22Rv1 (cell line): ENCODE measurements at regions not wholly inside any gene's neighbourhood (a gene's known extent, or its start where the extent isn't known, plus 50 kb on each side); places are given as distances from the start of the nearest gene placed in this dataset.

Experiments
- H3K27ac ChIP-seq: fragments of 450-650 bp; 2 replicates; pipeline ENCODE4 v1.5.1; 2017
- ZFX ChIP-seq: fragments of 450-650 bp; IDR thresholded peaks from 2 replicates; pipeline ENCODE4 v1.6.1; 2017; ENCODE audit warnings: antibody characterized with exemption, borderline replicate concordance
- TF ChIP-seq, protein P1 (sequence below): fragments of 450-650 bp; IDR thresholded peaks from 2 replicates; pipeline ENCODE4 v1.5.1; 2017; ENCODE audit warnings: mild to moderate bottlenecking

DNA sequence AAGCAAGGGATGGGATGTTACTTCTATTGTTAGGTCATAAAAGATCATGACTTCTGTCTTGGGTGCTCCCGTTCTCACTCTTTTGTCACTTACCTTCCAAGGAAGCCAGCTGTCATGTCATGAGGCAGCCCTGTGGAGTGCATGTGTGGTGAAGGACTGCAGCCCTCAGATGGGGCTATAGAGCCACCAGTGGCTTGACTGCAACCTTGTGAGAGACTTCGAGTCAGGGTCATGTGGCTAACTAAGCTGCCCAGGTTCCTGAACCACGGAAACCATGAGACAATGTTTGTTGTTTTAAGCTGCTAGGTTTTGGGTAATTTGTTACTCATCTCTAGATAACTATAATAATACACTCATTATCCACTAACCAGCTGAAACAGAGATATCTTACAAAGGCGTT, 477.1 kb downstream of the BTBD3 start:
- H3K27ac ChIP-seq: no peak overlapping the region
- TF ChIP-seq ZFX: no peak
- TF ChIP-seq, protein P1, sequence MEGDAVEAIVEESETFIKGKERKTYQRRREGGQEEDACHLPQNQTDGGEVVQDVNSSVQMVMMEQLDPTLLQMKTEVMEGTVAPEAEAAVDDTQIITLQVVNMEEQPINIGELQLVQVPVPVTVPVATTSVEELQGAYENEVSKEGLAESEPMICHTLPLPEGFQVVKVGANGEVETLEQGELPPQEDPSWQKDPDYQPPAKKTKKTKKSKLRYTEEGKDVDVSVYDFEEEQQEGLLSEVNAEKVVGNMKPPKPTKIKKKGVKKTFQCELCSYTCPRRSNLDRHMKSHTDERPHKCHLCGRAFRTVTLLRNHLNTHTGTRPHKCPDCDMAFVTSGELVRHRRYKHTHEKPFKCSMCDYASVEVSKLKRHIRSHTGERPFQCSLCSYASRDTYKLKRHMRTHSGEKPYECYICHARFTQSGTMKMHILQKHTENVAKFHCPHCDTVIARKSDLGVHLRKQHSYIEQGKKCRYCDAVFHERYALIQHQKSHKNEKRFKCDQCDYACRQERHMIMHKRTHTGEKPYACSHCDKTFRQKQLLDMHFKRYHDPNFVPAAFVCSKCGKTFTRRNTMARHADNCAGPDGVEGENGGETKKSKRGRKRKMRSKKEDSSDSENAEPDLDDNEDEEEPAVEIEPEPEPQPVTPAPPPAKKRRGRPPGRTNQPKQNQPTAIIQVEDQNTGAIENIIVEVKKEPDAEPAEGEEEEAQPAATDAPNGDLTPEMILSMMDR: no peak

DNA sequence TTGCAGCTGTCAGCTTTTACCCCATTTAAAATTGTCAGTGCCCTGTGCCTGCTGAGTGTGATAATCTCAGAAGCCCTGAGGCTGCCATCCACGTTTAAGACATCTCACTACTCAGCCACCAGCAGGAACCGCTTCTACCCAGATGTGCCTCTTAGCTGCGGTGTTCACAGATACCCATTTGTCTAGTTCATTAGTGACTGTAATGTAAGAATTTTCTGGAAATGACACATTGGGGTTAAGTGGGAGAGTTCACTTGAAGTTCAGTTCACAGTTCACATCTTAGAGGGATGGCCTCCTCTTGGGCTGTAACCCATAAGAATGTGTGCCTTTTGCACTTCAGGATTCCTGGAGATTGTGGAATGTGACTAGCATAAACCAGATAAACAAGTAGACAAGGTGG, 477.7 kb downstream of the BTBD3 start:
- H3K27ac ChIP-seq: no peak overlapping the region
- TF ChIP-seq, protein P1: no peak
- TF ChIP-seq ZFX: no peak

DNA sequence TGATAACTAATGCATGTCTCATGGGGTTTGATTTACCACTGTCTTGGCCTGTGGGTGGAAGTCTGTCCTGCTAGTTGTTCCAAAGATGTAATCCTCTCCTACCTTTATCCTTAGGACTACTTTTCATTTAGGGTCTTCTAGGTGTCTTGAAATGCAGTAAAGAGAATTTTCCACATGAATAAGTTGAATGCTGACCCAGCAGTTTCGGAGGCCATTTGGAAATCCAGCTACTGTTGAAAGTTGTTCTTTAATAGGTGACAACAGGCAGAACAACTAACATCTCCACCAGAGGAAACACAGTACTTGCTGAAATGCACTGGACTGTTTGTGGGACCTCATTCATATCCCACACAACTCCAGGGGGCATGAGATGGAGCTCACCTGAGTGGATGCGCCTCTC, 478.1 kb downstream of the BTBD3 start:
- no peak overlapping the region for H3K27ac ChIP-seq
- TF ChIP-seq, protein P1: no peak
- no peak for TF ChIP-seq ZFX

DNA sequence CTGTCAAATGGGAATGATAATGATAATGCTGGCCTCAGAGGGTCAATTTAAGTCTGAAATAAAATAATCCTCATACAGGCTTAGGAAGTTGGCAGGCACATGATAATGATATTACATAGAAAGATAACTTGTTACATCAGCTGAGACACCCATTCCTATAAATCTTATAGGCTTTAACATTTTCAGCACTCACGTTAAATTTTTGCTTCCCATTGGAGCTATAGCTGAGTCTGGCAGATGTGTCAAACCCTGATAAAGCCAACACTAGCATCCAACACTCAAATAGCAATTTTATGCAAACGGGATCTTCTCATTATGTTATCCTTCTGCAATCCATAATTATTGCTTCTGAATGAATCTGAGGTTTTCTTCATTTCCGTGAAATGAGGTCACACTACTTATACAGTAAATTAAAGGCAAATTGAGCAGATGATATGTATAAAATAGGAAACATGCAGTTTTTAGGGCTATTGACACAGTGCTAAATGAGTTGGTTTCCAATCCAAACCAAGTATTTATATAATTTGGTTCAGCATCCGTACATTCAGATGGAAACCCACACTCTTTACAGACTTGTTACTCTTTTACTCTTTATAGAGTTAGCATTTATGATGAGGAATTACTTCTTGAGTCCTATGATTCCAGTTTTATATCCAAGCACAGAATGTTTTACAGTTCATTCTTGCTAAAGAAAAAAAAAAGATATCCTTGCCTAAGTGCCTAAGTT, 481.6 kb downstream of the BTBD3 start:
- TF ChIP-seq ZFX: no peak
- TF ChIP-seq, protein P1: no peak
- H3K27ac ChIP-seq: no peak overlapping the region

DNA sequence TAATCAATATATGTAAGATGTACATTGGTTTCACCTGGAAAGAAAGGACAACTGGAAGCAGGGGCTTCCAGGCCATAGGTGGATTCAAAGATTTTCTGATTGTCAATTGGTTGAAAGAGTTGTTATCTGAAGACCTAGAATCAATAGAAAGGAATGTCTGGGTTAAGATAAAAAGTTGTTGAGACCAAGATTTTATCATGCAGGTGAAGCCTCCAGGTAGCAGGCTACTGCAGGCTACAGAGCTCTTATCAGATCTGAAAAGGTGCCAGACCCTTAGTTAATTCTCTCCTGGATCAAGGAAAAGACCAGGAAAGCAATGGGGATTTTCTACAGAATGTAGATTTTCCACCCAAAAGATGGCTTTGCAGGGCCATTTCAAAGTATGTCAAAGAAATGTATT, 487.2 kb downstream of the BTBD3 start:
- no peak overlapping the region for H3K27ac ChIP-seq
- TF ChIP-seq ZFX: no peak
- TF ChIP-seq, protein P1: no peak

DNA sequence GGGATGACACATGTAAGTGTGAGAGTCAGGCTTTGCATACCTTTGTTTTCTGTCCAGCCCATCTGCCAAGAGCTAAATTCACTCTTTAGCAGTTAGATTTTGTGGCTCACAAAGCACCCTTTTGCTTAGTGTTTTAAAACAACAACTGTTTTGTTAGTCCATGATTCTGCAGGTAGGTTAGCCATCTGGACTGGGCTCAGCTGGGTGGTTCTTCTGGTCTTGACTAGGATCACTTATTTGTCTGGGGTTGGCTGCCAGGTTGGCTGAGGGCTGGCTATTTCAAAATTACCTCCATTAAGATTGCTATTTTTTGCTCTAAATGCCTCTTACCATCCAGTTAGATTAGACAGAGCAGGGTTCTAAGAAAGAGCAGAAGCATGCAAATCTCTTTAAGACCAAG, 489.3 kb downstream of the BTBD3 start:
- no peak for TF ChIP-seq ZFX
- TF ChIP-seq, protein P1: no peak
- H3K27ac ChIP-seq: no peak overlapping the region

DNA sequence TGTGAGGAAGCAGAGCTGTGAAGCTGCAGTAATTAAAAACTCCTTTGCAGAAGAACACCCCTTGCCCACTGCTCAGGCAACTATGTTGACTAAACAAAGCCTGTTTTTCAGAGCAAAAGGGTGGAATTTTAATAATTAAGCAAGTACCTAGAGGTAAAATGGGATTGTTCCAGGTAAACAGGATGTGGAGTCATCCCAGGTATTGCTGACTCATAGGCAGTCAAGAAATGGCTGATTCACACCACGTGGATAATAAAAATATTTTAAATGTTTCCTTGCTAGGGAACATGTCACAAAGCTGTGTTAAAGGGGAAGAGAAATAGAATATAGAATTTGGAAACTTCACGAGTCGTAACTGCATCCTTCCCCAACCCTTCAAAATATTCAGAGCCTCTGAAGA, 491.8 kb downstream of the BTBD3 start:
- H3K27ac ChIP-seq: no peak overlapping the region
- TF ChIP-seq, protein P1: no peak
- no peak for TF ChIP-seq ZFX
